H54 (cell line): ENCODE measurements at regions not wholly inside any gene's neighbourhood (a gene's known extent, or its start where the extent isn't known, plus 50 kb on each side); places are given as distances from the start of the nearest gene placed in this dataset.
"Not testable (repeated sequence)": the region's sequence is repeated elsewhere in the genome, so short reads cannot be mapped to it uniquely, and the experiment has no call there.

ENCODE experiments used
- DNase-seq: peaks from one replicate; pipeline ENCODE4 v3.0.0; 2011; ENCODE audit warnings: low spot score, mixed read lengths; ENCODE audit not compliant: insufficient read length
- FAIRE-seq: peaks from 3 replicates; lab custom pipeline; 2011; peaks lifted over from hg19 to GRCh38; lab: Jason Lieb, UNC
- POLR2A ChIP-seq: IDR thresholded peaks from 2 replicates; pipeline ENCODE4 v1.6.1; 2011; ENCODE audit warnings: low read depth, mild to moderate bottlenecking, low read length

GRCh38 chr18:10241579-10241978 lies 212.9 kb upstream of the APCDD1 start:
- no peak for FAIRE-seq
- TF ChIP-seq POLR2A = no peak

GRCh38 chr18:10242936-10243680 lies 211.3 kb upstream of the APCDD1 start:
- TF ChIP-seq POLR2A = no peak
- DNase-seq (no peak), FAIRE-seq (no peak)

More at GRCh38 chr18:10241579-10241978, 212.9 kb upstream of the APCDD1 start:
- DNase-seq = no peak

GRCh38 chr18:10244341-10244740 lies 210.1 kb upstream of the APCDD1 start:
- FAIRE-seq (no peak), DNase-seq (no peak)
- no peak for TF ChIP-seq POLR2A

- TF ChIP-seq POLR2A = no peak
- no peak for FAIRE-seq
- no peak for DNase-seq
Observed at GRCh38 chr18:10245031-10245845, 209.2 kb upstream of the APCDD1 start.

GRCh38 chr18:10245846-10246175 lies 208.6 kb upstream of the APCDD1 start:
- TF ChIP-seq POLR2A = no peak
- FAIRE-seq (no peak), DNase-seq (no peak)

GRCh38 chr18:10247021-10247741 lies 207.3 kb upstream of the APCDD1 start:
- FAIRE-seq = no peak
- no peak for DNase-seq
- TF ChIP-seq POLR2A = no peak

- no peak for FAIRE-seq
- TF ChIP-seq POLR2A = no peak
- no peak for DNase-seq
Observed at GRCh38 chr18:10247742-10248082, 206.7 kb upstream of the APCDD1 start.

- no peak for FAIRE-seq
- DNase-seq = no peak
- no peak for TF ChIP-seq POLR2A
Observed at GRCh38 chr18:10248738-10249137, 205.7 kb upstream of the APCDD1 start.

- FAIRE-seq = no peak
- no peak for TF ChIP-seq POLR2A
- no peak for DNase-seq
Observed at GRCh38 chr18:10249270-10249669, 205.2 kb upstream of the APCDD1 start.

GRCh38 chr18:10249801-10250200 lies 204.6 kb upstream of the APCDD1 start:
- TF ChIP-seq POLR2A = no peak
- FAIRE-seq (no peak), DNase-seq (no peak)

GRCh38 chr18:10252494-10252893 lies 201.9 kb upstream of the APCDD1 start:
- no peak for TF ChIP-seq POLR2A
- DNase-seq = no peak
- FAIRE-seq = no peak

- TF ChIP-seq POLR2A = no peak
- DNase-seq (no peak), FAIRE-seq (no peak)
Observed at GRCh38 chr18:10252952-10253705, 201.3 kb upstream of the APCDD1 start.

GRCh38 chr18:10256276-10256675 lies 198.2 kb upstream of the APCDD1 start:
- not testable (repeated sequence) for FAIRE-seq, DNase-seq
